Retina (tissue), 1 donor: ENCODE measurements at regions not wholly inside any gene's neighbourhood (a gene's known extent, or its start where the extent isn't known, plus 50 kb on each side); places are given as distances from the start of the nearest gene placed in this dataset.
A peak's percentile ranks its signal among the peaks of the same experiment; 100 is the strongest.

Source experiments
- DNase-seq: peaks from one replicate; pipeline ENCODE4 v3.0.0-alpha.2; 2016

- no peak for DNase-seq
Observed at GRCh38 chr4:160772668-160773067, 1391.1 kb downstream of the FSTL5 start.

GRCh38 chr4:160795216-160795615, 1368.6 kb downstream of the FSTL5 start:
- DNase-seq, result no peak

- no peak for DNase-seq
Observed at GRCh38 chr4:160808174-160808573, 1355.6 kb downstream of the FSTL5 start.

GRCh38 chr4:160809576-160809975, 1354.2 kb downstream of the FSTL5 start:
- DNase-seq, result no peak

- DNase-seq, result no peak
Observed at GRCh38 chr4:160810424-160810823, 1353.4 kb downstream of the FSTL5 start.

- DNase-seq, result no peak
Observed at GRCh38 chr4:160810941-160811340, 1352.9 kb downstream of the FSTL5 start.

GRCh38 chr4:160811956-160812355, 1351.8 kb downstream of the FSTL5 start:
- DNase-seq, result no peak

GRCh38 chr4:160814726-160815125, 1349.1 kb downstream of the FSTL5 start:
- no peak for DNase-seq

- no peak for DNase-seq
Observed at GRCh38 chr4:160818571-160818970, 1345.2 kb downstream of the FSTL5 start.

GRCh38 chr4:160819791-160820190, 1344.0 kb downstream of the FSTL5 start:
- no peak for DNase-seq

- DNase-seq, result no peak
Observed at GRCh38 chr4:160824481-160824880, 1339.3 kb downstream of the FSTL5 start.

GRCh38 chr4:160825644-160826338, 1338.0 kb downstream of the FSTL5 start:
- no peak for DNase-seq

GRCh38 chr4:160826339-160826679, 1337.5 kb downstream of the FSTL5 start:
- no peak for DNase-seq

GRCh38 chr4:160831165-160831922, 1332.5 kb downstream of the FSTL5 start:
- DNase-seq, result no peak

GRCh38 chr4:160835789-160836188, 1328.0 kb downstream of the FSTL5 start:
- DNase-seq, result no peak

GRCh38 chr4:160836431-160836830, 1327.4 kb downstream of the FSTL5 start:
- DNase-seq, result no peak

- no peak for DNase-seq
Observed at GRCh38 chr4:160846121-160846520, 1317.7 kb downstream of the FSTL5 start.

GRCh38 chr4:160847228-160847627, 1316.6 kb downstream of the FSTL5 start:
- no peak for DNase-seq

- DNase-seq, result no peak
Observed at GRCh38 chr4:160848489-160848888, 1315.3 kb downstream of the FSTL5 start.

- DNase-seq, result peak; percentile 17
Observed at GRCh38 chr4:160848901-160849760, 1314.7 kb downstream of the FSTL5 start.

GRCh38 chr4:160864253-160864652, 1299.5 kb downstream of the FSTL5 start:
- no peak for DNase-seq

GRCh38 chr4:160869899-160870298, 1293.9 kb downstream of the FSTL5 start:
- no peak for DNase-seq

GRCh38 chr4:160872491-160872890, 1291.3 kb downstream of the FSTL5 start:
- DNase-seq, result no peak
